GM21423 (cell line): ENCODE measurements at regions not wholly inside any gene's neighbourhood (a gene's known extent, or its start where the extent isn't known, plus 50 kb on each side); places are given as distances from the start of the nearest gene placed in this dataset.
"Not testable (repeated sequence)": the region's sequence is repeated elsewhere in the genome, so short reads cannot be mapped to it uniquely, and the experiment has no call there.

Experiments
- ATAC-seq: cut with Tn5 transposase; IDR thresholded peaks from one replicate; pipeline ENCODE4 v1.9.1; 2021; ENCODE audit warnings: mild to moderate bottlenecking, moderate library complexity; ENCODE audit not compliant: unreplicated experiment

DNA sequence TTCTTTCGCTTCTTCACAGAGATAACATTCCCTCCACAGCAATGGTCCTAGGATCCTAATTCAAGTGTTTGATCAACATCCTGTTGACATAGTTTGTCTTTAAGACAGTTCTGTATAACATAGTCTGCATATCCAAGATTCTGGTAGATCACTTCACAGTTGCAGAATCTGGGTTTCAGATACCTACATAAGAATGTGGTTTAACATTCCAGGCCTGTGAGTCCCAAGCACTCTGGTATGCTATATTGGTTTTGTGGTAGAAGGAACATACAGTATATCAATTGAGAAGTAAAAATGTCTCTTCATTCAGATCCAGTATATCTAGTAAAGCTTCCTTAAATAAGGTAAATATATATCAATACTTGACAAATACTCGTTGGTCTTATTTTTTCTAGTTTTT lies 914.2 kb upstream of the CDH6 start:
- ATAC-seq = no peak

DNA sequence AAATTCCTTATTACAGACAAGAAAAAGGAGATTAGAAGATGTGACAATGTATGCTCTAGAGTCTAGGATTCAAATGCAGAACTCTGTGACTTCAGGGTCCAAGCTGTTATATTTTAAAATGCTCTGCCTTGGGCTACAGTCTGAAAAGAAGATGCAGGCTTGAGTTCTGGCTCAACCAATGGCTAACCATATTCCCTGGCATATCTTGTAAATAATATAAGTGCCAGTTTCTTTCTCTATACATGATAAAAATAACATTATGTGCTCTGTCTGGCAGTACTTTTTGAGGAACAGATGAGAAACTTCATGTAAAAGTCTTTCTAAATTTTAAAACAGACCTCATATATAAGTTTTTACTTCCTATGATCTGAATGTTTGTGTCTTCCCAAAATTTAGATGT lies 926.5 kb upstream of the CDH6 start:
- no peak for ATAC-seq

DNA sequence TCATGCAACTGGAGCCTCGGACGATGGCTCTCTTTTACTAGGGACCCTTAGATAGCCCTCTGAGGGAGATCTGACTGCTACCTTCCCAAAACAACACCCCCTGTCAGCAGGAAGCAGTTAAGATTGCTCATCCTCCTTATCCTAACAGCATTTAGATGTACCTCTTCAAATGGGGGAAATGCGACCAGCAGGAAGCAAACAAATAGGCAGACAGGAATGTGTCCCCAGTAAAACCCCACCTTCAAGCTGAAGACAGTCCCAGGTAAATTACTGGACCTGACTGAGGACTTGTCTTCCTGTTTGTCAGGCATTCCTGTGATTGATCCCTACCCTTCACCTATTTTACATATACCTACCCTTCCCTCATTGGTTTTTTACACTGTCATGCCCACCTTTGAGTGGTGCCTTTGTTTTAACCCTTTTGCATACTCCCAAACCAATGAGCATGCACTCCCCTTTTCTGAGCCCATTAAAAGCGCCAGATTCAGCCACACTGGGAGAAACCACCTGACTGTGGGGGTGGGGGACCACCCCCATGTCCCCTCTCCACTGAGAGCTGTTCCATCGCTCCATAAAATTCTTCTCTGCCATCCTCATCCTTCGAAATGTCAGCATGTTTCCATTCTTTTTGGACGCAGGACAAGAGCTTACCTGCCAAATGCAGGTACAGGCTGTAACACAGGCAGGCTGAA lies 954.0 kb upstream of the CDH6 start:
- no peak for ATAC-seq

- ATAC-seq = no peak
Measured at GRCh38 chr5:30237189-30237588, 956.3 kb upstream of the CDH6 start.

GRCh38 chr5:30209755-30210154 lies 983.7 kb upstream of the CDH6 start:
- no peak for ATAC-seq

DNA sequence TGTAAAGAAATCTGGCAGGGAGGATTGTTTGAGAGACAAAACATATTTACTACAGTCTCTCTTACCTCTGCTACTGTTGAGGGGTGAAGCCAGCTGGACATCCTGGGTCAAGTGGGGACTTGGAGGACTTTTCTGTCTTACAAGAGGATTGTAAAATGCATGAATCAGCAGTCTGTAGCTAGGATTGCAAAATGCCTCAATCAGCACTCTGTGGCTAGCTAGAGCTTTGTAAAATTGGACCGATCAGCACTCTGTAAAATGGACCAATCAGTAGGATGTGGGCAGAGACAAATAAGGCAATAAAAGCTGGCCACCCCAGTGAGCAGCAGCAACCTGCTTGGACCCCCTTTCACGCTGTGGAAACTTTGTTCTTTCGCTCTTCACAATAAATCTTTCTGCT lies 995.8 kb upstream of the CDH6 start:
- no peak for ATAC-seq

- no peak for ATAC-seq
Measured at GRCh38 chr5:30195036-30195435, 998.5 kb upstream of the CDH6 start.

DNA sequence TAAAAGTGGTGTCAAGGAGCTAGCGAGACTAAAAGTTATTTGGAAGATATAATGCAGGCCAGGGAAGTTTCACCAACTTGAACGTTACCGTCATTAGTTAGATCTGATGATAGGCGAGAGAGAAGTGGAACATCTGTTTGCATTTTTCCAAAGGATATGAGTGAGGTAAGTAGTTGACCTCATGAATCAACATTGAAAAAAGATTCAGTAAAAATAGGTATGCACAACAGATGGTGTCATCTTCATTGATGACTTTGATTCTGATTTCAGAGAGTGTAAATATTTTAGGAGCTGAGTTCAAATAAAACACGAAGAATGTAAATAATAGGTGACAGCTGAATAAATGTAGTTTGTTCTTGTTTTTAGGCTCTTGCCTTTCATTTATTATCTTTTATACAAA lies 998.9 kb upstream of the CDH6 start:
- no peak for ATAC-seq

GRCh38 chr5:30183795-30184194 lies 1009.7 kb upstream of the CDH6 start:
- no peak for ATAC-seq

DNA sequence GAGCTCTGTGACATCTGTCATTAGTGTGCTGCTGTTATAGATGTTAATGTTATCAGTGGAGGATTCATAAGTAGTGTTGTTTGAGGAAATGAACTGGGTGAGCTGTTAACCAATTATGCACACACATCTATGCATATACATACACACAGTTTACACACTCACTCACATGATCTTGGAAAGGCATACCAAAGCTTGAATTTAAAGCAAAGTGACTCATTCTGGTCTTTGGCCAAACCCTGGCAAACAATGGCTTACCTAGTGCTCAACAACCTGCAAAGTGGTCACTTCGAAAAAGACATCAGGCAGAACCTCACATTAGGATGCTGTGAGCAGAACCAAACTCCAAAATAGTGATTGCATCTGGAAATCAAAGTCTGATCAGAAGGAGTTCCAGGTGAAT lies 1037.3 kb upstream of the CDH6 start:
- no peak for ATAC-seq

DNA sequence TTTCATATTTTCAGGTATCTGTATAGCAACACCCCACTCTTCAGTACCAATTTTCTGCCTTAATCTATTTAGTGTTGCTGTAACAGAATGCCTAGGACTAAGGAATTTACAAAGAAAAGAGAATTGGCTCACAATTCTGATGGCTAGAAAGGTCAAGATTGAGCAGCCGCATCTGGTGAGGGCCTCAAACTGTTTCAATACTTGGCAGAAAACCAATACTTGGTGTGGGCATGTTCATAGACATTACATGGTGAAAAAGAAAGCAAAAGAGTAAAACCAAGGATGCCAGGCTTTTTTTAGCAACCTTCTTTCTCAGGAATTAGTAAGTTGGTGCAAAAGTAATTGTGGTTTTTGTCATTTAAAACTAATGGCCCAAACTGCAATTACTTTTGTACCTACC lies 1041.1 kb upstream of the CDH6 start:
- ATAC-seq = no peak

DNA sequence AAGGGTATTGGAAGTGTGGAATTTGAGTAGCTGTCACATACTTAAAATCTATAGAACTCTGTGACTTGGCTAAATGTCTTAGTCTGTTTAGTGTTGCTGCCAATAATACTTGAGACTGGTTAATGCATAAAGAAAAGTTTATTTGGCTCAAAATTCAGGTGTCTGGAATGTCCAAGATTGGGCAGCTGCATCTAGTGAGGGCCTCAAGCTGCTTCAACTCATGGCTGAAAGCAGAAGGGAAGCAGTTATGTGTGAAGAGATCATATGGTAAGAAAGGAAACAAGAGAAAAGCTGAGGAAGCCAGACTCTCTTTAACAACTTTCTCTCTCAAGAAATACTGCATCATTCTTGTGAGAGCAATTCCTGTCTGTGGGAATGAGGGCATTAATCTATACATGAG lies 1043.3 kb upstream of the CDH6 start:
- ATAC-seq = no peak

DNA sequence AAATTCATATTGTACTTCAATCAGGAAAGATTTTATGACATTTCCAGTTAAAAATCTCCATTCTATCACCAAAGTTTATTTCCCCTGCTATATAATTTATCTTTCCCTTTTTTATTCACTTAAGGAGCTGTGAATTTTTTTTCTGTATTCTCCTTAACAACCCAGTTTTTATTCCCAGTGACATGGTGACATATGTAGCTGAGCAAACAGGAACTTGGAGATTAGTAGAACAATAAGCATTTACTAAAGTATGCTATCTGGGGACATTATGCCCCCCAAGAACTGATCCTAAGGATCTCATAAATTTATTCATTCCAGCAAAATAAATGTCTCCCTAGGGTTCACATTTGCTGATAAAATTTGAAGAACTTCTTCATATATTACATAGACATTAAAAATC lies 1044.0 kb upstream of the CDH6 start:
- ATAC-seq = no peak

- no peak for ATAC-seq
Measured at GRCh38 chr5:30147976-30148375, 1045.5 kb upstream of the CDH6 start.

GRCh38 chr5:30144059-30144458 lies 1049.4 kb upstream of the CDH6 start:
- ATAC-seq = not testable (repeated sequence)

GRCh38 chr5:30142432-30142831 lies 1051.1 kb upstream of the CDH6 start:
- ATAC-seq = no peak

GRCh38 chr5:30121043-30121442 lies 1072.4 kb upstream of the CDH6 start:
- ATAC-seq = no peak

DNA sequence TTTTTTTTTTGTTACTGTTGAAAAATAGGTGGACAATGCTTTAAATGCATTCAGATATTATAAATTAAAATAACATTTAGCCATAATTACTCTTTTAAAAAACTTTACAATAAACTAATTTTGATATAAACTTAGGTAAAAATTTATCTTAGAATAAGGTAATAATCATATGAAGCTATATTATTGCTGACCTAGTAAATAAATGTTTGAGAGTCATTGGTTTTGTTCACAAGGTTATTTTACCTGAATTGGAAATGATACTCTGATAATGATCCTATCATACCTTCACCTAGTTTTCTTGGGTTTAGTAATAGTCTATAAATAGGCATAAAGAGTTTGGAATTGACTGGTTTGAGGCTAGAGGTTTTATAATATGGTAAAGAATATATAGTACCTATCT lies 1076.4 kb upstream of the CDH6 start:
- ATAC-seq = no peak

DNA sequence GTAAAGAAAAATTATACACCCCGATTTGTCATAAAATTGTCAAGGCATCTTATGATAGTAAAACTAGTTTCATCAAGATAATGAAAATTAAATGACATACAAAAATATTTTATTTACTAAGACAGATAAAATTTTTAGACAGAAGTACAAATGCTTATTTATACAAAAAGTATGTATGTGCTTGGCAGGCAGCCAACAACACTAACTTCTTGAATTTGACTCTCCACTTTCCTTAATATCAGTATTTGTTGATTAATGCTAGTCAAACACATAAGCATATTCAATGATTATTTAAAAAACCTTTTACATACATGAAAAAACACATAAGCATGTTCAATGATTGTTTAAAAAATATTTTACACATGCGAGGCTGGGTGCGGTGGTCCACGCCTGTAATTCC lies 1079.9 kb upstream of the CDH6 start:
- ATAC-seq = no peak

DNA sequence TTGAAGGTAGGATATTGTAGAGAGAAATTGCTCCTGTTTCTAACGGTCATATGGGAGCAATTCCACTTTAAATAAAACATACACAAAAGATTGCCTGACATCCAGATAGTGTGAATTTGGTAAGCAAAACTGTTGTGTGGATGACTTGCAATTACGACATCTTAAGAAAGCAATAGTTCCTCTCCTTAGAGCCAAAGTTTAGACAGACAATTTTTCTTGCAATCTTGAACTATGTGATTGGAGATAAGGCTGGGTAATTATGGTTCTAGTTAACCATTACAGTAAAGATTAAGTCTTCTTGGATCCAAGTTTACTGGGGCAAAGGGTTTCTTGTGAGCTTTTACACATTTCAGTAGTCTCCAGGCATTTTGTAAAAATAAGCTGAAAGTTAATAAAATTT lies 1080.6 kb upstream of the CDH6 start:
- ATAC-seq = no peak

- no peak for ATAC-seq
Measured at GRCh38 chr5:30108051-30108450, 1085.4 kb upstream of the CDH6 start.

DNA sequence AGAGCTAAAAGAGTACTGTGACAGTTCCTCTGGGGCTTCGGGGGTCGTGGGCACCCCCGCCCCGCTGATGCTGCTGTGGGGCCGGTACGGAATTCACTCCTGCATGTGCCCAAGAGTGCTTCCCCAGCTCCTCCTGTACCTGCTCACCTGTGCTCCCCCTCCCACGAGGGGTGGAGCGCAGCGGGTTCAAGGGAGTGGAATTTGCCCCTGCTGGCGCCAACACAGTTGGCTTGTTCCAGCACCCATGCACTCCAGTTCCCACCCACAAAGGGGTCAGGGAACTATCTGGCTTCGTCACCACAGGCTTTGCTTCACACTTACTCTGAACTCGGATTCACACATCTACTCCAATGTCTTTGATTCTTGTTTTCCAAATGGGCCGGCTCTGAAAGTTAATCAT lies 1086.9 kb upstream of the CDH6 start:
- no peak for ATAC-seq

DNA sequence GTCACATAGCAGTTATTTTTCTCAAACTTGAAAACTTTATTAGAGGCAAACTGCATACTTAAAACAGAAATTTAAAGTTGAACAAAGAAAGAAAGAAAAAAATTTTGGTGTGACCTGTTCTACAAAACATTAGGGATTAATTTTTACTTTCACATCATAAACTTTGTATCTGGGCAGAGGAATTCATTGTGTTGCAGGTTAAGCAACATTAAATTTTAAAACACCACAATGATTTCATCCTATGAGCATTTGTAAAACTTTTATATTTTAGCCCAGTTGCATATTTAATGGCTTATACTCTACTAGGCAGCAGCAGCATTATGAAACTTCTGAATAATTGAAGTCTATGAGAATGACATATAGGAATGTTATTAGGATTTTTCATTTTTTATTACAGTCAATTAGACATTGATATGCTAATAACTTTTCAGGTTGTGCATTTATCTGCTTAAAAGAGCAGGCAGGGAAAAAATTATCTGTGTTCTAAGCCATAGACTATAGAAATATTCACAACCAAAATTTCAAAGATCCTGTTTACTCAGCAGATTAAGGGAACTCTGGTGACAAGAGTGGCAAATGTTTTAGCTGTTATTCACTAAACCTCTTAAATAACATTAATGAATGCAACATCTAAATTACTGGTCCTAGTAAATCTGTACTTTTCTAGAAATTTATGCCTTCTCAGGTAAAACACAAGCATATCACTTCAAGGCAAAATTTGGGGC lies 1088.5 kb upstream of the CDH6 start:
- no peak for ATAC-seq
